Occipital lobe (tissue), 1 donor: ENCODE measurements at regions not wholly inside any gene's neighbourhood (a gene's known extent, or its start where the extent isn't known, plus 50 kb on each side); places are given as distances from the start of the nearest gene placed in this dataset.
"Not testable (repeated sequence)": the region's sequence is repeated elsewhere in the genome, so short reads cannot be mapped to it uniquely, and the experiment has no call there.

Experiments
- DNase-seq: peaks from one replicate; lab custom pipeline; 2025; lab: John Stamatoyannopoulos, UW

DNA sequence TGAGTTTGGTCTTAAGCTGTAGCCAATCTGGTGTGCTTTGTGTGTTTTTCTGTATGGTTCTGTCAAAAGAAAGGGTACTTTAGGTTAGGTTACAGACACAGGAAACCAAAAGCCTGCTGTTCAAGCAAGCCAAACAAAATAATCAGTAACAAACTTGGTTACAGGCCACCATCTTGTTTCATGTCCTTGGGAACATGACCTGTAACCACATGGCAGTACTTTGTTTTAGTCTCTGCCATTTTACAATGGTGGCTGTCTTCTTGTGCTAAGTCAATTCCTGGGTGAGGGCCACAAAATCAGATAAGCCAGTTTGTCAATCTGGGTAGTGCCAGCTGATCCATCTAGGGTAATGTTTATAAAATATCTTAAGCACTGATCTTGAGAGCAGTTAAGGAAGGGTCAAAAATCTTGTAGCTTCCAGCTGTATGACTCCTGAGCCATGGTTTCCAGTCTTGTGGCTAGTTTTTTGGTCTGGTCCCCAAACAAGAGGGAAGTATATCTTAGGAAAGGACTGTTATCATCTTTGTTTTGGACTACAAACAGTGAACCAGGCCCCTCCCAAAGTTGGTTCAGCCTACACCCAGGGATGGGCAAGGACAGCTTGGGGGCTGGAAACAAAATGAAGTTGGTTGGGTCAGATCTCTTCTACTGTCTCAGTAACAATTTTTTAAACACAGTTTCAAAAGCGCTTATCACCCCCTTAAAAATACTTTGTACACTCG lies 90.0 kb downstream of the IGLL5 start:
- DNase-seq, result no peak

DNA sequence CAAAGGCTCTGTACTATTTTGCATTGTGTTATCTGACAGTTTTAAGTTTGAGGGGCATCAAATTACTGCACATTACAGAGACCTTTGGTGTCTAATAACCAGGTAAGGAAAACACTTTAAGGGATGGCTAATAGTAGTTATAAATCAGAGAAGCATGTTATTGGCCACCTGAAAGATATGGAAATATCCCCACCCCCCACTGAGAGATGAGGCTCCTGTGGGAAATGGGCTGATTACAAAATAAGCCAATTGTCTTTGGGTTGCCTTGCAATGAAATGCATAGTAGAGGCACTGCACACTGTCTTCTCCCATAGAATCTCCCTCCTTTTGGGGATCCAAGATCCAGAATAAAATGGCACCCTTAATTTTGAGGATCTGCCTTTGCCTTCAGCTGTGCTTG lies 91.0 kb downstream of the IGLL5 start:
- DNase-seq, result no peak

DNA sequence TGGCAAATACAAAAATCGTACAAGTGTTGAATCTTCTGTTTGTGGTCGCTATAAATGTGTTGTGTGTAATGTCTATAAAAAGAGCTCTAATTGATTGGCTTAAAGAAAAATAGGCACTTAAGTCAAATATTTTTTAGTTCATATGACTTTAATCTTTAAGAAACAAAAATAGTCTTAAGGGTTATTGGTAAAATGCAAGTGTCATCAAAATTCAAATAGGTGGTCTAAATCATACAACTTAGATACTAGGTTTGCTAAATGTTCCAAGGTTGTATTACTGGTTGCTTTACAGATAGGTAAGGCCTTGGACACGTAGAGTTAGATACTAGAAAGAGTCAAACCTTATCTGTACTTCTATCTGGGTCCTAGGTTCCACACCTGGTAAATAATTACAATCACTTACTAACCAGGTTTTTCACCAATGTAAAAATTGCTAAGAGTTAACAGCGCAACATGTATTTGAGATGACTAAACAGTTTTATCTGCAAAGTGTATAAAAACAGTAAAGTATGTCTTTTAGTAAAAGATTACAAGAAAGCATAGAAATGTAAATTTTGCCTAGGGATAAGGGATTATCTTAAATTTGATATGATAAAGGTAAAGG lies 91.1 kb upstream of the GNAZ start:
- no peak for DNase-seq

DNA sequence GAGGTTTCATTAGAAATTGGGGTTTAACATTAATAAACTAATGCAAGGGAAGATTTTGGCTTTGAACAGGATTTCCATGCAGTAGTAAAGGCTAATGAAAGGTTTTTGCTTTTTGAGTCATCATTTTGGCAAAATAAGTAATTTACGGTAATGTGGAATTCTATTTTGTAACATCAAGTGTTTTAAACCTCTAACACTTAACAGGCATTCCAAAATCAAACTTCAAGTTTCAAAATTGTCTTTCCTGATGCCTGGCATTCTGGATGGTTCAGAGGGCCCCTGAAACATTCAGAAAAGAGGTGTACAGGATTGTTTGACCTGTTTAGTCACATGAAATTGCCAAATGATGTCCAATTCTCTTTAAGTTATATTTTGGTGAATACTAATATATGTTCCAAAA lies 90.4 kb upstream of the GNAZ start:
- no peak for DNase-seq

DNA sequence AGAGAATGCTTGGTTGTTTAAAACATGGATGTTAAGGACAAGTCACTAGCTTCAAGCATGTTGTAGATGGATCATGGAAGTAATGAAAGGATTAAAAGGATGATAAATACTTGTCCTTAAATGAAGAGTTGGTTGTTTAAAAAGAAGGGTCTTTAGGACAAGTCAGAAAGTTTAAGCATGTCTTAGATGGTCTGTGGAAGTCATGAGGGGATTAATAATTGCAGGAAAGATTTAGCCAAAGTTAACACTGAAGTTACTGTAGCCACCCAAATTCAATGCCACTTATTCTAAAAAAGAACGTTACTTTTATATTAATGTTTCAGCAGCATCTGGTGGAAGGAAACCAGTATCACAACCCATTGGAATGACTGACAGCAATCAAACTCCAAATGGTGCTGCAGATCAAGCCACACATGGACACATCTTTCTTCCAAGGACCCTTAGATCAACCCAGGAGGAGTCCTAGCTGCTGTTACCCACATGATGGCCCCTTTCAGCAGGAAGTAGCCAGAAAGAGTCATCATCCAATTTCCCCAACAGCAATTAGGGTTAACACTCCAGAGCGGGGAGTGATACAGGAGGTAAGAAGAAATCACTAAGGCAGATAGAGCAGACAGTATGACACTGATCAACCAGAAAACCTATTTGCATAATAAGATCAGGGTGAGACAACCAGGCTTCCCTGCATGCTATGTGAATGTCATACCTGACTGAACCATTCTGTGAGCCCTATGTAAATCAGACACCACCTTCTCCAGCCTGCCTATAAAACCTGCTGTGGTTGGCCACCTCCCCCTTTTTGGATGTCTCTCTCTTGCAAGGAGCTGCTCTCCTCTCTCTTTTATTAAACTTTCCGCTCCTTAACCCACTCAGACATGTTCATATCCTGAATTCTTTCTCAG lies 88.4 kb upstream of the GNAZ start:
- DNase-seq, result no peak

DNA sequence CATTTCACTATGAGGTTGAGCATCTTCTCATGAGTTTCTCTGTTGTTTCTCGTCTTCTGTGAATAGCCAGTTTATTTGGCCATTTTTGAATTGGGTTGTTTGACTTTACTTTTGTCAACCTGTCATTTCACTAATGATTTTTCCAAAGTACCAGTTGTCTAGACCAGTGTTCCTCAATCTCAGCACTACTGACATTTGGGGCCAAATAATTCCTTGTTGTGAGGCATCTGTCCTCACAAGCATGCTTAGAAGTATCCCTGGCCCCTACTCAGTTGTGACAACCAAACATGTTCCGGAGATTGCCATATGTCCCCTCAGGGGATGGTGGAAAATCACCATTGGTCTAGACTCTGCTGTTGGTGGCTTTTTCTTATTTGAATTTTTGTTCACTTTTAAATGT lies 87.7 kb upstream of the GNAZ start:
- no peak for DNase-seq

DNA sequence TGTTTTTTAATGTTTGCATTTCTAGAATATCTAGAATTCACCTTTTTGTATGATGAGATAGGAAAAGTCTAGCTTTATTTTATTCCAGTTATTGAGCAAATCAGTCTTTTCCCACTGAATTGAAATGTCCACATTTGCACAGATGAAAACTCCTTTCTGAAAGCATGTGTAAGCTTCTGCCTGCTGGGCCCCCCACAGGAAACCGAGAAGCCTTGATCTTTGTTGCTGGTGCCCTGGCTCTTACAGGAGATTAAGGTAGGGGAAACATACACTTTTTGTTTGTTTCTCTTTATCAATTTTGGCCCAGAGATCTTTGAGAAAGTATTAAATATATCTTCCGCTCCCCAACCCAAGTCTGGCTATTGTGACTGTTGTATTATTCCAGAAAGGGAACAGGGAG lies 87.2 kb upstream of the GNAZ start:
- no peak for DNase-seq

DNA sequence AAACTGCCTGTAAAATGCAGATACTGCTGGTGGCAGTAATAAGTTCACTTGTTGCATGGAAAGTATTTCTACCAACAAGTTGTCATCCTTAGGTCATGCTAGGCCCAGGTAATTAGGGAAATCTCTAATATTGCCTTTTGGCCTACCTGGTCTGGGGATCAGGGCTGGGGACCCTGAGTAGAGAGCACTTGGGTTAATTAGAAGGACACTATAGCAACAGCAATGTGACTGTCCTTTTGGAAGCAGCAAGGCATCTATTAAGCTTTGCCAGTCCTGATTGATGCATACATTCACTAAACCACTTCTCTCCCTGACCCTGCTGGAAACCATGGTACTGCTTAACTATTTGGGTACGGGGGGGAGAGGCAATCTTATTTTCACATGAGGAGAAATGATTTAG lies 86.5 kb upstream of the GNAZ start:
- DNase-seq, result no peak

DNA sequence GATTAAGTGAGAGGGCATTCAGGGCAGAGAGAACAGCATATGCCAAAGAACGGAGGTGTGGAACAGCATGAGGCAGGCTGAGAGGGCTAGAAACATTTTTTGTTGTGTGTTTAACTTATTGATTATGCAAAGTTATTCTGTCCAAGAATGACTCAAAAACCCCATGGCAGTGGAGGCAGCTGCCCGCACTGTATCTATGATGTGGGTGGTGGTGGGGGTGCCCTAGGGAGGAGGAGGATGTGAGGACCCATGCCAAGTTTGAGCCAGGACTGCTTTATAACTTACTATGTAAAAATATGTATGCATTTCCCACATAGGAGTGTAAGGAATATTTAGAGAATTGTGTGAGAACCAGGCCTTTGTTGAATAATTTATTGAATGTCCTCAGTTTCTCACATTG lies 85.4 kb upstream of the GNAZ start:
- no peak for DNase-seq

DNA sequence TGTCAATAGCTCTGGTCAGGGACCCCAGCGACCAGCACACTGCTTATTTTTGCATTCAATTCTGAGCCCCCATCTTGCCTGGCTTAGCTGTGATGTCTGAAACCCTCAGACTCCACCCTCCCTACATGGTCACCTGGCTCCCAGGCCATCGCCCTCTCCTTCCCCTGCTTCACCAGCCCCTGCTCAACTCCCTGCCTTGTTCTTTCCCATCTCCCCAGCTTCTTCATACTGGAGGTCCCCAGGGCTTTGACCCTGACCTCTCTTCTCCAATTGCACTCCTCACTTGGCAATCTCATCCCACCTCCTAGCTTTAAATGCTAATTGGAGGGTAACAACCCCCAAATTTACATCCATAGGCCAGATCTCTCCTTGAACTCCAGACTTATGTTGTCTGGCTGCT lies 84.3 kb upstream of the GNAZ start:
- no peak for DNase-seq

DNA sequence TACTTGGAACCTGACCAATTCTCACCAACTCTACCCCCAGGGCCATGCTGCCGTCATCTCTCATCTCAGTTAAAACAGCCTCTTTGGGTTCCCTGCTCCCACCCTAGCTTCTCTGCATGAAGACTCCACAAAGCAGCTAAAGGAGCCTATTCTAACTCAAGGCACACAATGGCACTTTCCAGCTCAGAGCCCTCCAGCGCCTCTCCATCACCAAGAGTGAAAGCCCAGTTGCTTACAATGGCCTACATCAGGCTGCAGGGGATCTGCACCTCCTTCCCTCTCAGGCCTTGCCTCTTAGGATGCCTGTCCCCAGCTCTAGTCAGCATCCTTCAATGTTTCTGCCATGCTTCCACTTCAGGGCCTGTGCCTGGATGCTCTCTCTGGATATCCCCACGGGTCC lies 83.7 kb upstream of the GNAZ start:
- no peak for DNase-seq

DNA sequence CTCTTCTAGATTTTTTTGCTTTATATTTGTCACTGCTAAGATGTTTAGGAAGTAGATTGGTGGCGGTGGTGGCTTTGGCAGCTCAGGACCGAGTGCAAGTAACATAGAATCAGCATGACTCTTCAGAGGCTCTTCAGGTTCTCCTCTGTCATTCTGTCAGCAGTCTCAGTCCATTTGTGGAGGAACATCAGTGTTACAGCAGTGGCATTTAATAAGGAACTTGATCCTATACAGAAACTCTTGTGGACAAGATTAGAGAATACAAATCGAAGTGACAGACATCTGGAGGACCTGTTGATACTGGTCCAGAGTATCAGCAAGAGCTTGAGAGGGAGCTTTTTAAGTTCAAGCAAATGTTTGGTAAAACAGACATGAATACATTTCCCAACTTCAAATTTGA lies 82.2 kb upstream of the GNAZ start:
- DNase-seq, result no peak

DNA sequence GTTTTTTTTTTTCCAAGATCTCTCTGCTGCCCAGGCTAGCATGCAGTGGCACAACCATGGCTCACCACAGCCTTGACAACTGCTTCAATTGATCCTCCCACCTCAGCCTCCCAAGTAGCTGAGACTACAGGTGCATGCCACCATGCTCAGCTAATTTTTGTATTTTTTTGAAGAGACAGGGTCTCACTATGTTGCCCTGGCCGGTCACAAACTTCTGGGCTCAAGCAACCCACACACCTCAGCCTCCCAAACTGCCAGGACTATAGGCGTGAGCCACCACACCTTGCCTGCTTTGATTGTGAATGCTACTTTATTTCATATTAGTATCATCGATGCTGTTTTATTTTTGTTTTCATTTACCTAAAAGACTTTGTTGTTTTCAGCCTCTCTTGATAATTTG lies 81.5 kb upstream of the GNAZ start:
- no peak for DNase-seq

DNA sequence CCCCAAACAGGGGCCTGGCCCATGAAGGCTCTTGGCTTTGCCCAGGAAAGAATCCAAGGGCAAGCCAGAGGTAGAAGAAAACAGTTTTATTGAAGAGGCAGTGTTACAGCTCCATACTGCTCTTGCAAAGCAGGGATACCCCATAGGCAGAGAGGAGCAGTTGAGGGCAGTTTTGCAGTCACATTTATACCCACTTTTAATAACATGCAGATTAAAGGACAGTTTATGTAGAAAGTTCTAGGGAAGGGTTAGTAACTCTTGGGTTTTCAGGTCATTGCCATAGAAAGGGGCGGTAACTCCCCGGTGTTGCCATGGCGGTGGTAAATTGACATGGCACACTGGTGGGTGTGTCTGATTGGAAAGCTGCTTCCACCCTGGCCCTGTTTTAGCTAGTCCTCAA lies 80.5 kb upstream of the GNAZ start:
- DNase-seq, result no peak

DNA sequence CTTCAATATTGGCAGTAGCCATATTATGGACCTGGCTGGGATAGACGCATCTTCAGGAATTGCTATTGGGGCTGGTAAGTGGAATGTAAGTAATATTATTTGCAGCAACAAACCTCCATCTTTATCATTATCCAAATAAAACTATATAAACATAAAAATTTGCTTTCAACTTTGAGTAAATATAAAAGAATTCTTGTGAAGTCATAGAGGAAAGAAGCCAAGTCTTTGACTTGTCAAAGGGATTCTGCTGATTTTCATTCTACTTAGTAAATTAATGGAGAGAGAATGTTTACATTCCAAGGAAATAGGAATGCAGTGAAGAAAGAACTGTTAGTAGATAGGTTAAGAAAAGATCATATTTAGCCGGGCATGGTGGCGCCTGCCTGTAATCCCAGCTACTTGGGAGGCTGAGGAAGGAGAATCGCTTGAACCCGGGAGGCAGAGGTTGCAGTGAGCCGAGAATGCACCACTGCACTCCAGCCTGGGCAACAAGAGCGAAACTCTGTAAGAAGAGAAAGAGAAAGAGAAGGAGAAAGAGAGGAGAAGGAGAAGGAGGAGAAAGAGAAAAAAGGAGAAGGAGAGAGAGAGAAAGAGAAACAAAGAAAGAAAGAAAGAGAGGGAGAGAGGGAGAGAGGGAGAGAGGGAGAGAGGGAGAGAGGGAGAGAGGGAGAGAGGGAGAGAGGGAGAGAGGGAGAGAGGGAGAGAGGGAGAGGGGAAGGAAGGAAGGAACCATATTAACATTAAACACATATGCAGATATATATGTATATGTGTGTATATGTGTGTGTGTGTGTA lies 79.4 kb upstream of the GNAZ start:
- DNase-seq, result not testable (repeated sequence)

DNA sequence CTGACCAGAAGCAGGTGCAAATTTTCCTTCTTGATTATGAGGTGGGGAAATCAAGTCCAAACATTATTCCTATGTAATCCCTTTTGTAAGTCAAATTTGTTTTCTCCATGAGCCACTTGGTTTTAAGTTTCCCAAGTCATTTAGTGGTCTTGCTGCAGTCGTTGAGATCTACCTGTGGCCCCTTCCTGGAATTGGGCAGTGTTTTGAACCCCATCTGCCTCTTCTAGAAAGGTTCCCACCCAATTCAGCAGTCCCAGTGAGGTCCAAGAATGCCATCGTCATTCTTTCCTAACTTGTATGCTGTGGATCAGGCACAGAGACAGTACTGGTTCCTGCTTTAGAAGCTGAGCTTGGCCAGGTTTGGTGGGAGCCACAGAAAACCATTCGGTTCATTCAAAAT lies 77.8 kb upstream of the GNAZ start:
- DNase-seq, result no peak

DNA sequence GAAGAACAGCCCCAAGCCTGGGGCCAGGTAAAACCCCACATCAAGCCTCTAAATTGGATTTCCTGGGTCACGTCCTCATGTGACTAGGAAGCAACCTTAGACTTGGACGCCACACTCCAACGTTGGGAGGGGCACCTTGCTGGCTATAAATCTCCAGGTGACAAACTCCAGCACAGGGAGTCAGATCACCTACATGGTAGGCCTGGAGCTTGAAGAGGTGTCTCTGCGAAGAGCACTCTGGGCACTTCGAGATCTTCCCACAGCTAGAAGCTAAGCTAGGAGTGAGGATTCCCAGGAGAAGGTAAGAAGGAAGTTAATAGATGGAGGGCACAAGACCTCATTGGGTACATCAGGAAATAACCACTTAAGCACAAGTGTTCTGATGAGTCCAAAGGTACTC lies 77.1 kb upstream of the GNAZ start:
- no peak for DNase-seq

DNA sequence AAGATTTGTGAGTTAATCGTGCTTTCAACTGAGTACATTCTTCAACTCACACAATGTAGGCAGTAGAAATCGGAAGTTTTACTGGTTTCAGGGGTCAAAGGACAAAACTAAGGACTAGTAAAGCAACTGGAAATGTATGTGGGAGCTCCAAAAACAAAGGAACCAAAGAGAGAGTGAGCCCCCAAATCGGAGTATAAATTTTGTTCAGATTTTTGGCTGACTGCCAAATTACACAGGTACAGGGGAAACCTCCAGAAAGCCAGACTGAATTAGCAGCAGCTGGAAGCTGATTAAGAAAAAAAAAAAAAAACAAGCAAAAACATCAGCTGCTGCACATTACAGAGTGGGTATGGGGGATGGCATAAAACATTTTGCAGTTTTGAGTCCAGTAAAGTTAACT lies 75.2 kb upstream of the GNAZ start:
- DNase-seq, result no peak

DNA sequence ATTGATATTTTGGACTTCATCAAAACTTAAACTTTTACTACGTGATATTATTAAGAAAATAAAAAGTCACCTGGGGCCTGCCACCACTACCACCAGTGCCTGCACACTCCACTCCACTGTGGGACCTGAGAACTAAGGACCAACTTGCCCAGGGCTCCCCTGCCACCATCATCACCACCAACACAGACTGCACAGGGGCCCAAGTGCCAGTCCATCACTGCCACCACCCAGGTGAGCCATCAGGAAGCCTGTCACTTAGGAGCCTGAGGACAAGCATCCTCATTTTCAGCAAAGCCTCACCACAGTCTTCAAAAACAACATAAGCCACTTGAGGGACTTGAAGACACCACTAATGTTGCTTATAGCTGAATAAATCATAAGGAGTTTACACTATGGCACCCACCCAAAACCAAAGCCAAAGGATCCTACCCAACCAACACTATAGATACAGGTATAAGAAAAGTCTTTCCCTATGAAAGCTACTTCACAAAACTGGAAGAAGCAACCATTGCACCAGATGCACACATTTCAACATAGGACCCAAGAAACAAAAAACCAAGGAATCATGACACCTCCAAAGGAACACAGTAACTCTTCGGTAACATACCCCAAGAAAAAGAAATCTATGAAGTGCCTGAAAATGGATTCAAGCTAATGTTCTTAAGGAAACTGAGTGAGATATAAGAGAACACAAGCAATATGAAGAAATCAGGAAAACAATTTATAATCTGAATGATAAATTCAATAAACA lies 73.6 kb upstream of the GNAZ start:
- DNase-seq, result no peak

DNA sequence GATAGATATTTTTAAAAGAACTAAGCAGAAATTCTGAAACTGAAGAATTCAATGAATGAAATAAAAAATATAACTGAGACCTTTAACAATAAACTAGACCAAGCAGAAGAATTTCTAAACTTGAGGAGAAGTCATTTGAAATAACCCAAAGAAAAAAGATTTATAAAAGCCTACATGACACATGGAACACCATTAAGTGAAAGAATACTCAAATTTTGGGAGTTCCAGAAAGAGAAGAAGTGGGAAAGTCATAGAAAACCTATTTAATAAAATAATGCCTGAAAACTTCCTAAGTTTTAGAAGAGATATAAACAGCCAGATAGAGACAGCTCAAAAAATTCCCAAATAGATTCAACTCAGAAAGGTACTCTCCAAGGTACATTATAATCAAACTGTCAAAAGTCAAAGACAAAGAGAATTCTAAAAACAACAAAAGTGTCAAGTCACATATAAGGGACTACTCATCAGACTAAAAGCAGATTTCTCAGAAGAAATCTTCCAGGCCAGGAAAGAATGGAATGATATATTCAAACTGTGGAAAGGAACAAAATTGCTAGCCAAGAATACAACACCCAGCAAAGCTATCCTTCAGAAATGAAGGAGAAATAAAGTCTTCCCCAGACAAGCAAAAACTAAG lies 72.9 kb upstream of the GNAZ start:
- no peak for DNase-seq

DNA sequence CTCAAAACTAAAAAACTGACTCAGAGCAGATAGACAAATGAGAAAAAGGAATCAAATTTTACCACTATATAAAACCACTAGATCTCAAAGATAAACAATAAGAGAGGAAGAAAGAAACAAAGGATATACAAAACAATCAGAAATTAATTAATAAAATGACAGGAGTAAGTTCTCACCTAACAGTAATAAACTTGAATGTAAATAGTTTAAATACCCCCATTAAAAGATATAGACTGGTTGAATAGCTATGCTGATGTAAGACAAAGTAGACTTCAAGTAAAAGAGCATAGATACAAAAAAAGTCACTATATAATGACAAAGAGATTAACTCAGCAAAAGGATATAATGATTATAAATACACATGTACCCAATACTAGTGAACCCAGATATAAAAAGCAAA lies 72.3 kb upstream of the GNAZ start:
- DNase-seq, result no peak
